Heart left ventricle (tissue), 16 donors: ENCODE measurements at regions not wholly inside any gene's neighbourhood (a gene's known extent, or its start where the extent isn't known, plus 50 kb on each side); places are given as distances from the start of the nearest gene placed in this dataset.

Experiments
- ATAC-seq, 4 donors: fragments of 200-7000 bp; cut with Tn5 transposase; one replicate each; pipeline ENCODE4 v1.9.1; 2020 to 2022; ENCODE audit warnings: moderate library complexity in 4 of 4, mild to moderate bottlenecking in 3 of 4, moderate number of reproducible peaks in 1 of 4
- DNase-seq, 5 donors: peaks; one replicate each; pipeline ENCODE4 v3.0.0-alpha.2; 2020
- H3K27ac ChIP-seq, 12 donors: fragments of 200-600 bp; sonication (generic) in 4 of 12; one replicate each; pipeline versions ENCODE4 v1.5.0 to v1.8.0; 2016 to 2022; ENCODE audit warnings: mild to moderate bottlenecking in 2 of 12
- H3K27me3 ChIP-seq, 9 donors: fragments of 200-600 bp; sonication (generic) in 2 of 9; one replicate each; pipeline versions ENCODE4 v1.5.1 to v1.8.0; 2016 to 2022; ENCODE audit warnings: mild to moderate bottlenecking in 3 of 9
- H3K36me3 ChIP-seq, 9 donors: fragments of 200-600 bp; sonication (generic) in 2 of 9; one replicate each; pipeline versions ENCODE4 v1.5.0 to v1.8.0; 2018 to 2022; ENCODE audit warnings: mild to moderate bottlenecking in 2 of 9
- H3K4me1 ChIP-seq, 12 donors: fragments of 200-600 bp; sonication (generic) in 4 of 12; one replicate each; pipeline versions ENCODE4 v1.5.0 to v1.8.0; 2016 to 2022; ENCODE audit warnings: mild to moderate bottlenecking in 3 of 12
- H3K4me3 ChIP-seq, 12 donors: fragments of 200-600 bp; sonication (generic) in 4 of 12; one replicate each; pipeline versions ENCODE4 v1.5.0 to v1.8.0; 2017 to 2022; ENCODE audit warnings: mild to moderate bottlenecking in 9 of 12, moderate library complexity in 4 of 12
- H3K9me3 ChIP-seq, 12 donors: fragments of 200-600 bp; sonication (generic) in 4 of 12; one replicate each; pipeline versions ENCODE4 v1.5.0 to v1.8.0; 2016 to 2022; ENCODE audit warnings: mild to moderate bottlenecking in 1 of 12
- POLR2A ChIP-seq, 2 donors: fragments of 450-650 bp; IDR thresholded peaks; one replicate each; pipeline ENCODE4 v1.6.1; 2017; ENCODE audit warnings: antibody characterized with exemption in 2 of 2, mild to moderate bottlenecking in 2 of 2, moderate library complexity in 2 of 2
- WGBS, 4 donors: extraction: QIAGEN DNeasy Blood & Tissue Kit in 2 of 4; methylation state at CpG; one replicate each; pipeline versions ENCODE4 v1.1.5 to v1.1.7; 2013 to 2018; 5-methylcytosine and 5-hydroxymethylcytosine counted together
- intact Hi-C, 10 donors: fragments of 100-400 bp; cut with DNase I; formaldehyde crosslinking; loops; one replicate each; pipeline versions ENCODE4 v1.11.1 to v1.14.2; 2022
- TF ChIP-seq, protein P1 (sequence below), 12 donors: fragments of 200-600 bp; sonication (generic) in 4 of 12; IDR thresholded peaks; one replicate each; pipeline versions ENCODE4 v1.5.0 to v1.8.0; 2018 to 2022; ENCODE audit warnings: antibody characterized with exemption in 12 of 12, mild to moderate bottlenecking in 5 of 12
- donor health status: ischemic (EF 13 %, LVEDD 7.1; RV severe dilation, severe dysfunction).
- donor health status: healthy with polysubstance abuse.
- donor health status: DM: no; HTN: yes; CAD: no.
- donor health status: DM: no; HTN: no; CAD: no.
- donor health status: ischemic (EF 25% LVEDD 6.9; RV normal size, moderate dysfunction).
- donor health status: ischemic (EF 25% LVEDD 5.7; RV mildly dilated, moderate dysfunction).
- donor health status: healthy.
- donor health status: DM: yes; HTN: yes; CAD: no.
- donor health status: ischemic (EF 35%, LVEDD 5.7; RV mildly dilated, moderate dysfunction).
- donor health status: nonischemic (EF 11% LVEDD 7.7; RV severe dilation, severe dysfunction).
- donor health status: DM: yes; HTN: yes; CAD: no.
- donor health status: PGD.
- donor health status: ischemic (EF 29% LVEDD 5.4; RV normal size, mild dysfunction).
- donor health status: nonischemic (EF 23%, LVEDD 6.1; RV moderate dilation, normal function).

DNA sequence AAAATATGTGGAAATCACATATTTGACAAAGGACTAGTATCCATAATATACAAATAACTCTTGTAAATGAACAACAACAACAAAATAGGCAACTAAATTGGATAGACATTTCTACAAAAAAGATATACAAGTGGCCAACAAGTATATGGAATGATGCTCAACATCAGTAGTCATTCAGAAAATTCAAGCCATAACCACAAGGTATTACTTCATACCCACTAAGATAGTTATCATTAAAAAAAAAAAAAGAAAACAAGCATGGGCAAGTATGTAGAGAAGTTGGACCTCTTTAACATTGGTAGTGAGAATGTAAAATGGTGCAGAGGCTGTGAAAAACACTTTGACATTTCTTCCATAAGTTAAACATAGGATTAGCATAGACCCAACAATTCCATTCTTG lies 80.8 kb downstream of the CYP26A1 start:
- intact Hi-C loops, result no loop called here
- peaks cover 0 to 36% (median 6%) of the 10 kb centered on the region in 12 donors for H3K9me3 ChIP-seq

DNA sequence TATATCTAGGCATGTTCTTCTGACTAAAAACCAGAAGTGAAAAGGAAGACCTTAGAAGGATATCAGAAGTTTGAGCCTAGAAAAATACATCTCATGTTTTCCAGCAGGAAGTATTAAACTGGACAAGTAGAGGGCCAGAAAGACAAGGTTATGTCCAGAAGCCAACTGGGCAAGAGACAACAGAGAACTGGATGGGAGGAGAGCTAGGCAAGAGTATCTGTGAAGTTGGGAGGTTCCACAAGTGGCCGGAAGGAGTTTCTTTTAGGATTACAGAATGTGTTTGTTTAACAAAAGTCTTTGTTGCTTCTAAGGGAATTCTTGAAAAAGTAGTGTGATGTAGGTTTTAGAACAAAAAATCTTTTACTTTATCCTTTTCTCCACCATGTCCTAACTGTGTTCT lies 86.4 kb downstream of the CYP26A1 start:
- H3K27me3 ChIP-seq, result peaks cover 0 to 2% (median 0%) of the 10 kb centered on the region in 9 donors
- H3K4me1 ChIP-seq, result peaks cover 0 to 6% (median 0%) of the 10 kb centered on the region in 12 donors
- intact Hi-C loops, result no loop called here
- no peak overlapping the region for H3K4me3 ChIP-seq
- DNase-seq, result no peak
- H3K9me3 ChIP-seq, result peaks cover 0 to 20% (median 0%) of the 10 kb centered on the region in 12 donors
- H3K27ac ChIP-seq, result peak overlapping the region in 2 of 12 donors; percentile 46 to 70
- TF ChIP-seq, protein P1, sequence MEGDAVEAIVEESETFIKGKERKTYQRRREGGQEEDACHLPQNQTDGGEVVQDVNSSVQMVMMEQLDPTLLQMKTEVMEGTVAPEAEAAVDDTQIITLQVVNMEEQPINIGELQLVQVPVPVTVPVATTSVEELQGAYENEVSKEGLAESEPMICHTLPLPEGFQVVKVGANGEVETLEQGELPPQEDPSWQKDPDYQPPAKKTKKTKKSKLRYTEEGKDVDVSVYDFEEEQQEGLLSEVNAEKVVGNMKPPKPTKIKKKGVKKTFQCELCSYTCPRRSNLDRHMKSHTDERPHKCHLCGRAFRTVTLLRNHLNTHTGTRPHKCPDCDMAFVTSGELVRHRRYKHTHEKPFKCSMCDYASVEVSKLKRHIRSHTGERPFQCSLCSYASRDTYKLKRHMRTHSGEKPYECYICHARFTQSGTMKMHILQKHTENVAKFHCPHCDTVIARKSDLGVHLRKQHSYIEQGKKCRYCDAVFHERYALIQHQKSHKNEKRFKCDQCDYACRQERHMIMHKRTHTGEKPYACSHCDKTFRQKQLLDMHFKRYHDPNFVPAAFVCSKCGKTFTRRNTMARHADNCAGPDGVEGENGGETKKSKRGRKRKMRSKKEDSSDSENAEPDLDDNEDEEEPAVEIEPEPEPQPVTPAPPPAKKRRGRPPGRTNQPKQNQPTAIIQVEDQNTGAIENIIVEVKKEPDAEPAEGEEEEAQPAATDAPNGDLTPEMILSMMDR (IDR thresholded peaks at IDR 0.05), result no peak
- TF ChIP-seq POLR2A (IDR thresholded peaks at IDR 0.05), result no peak
- H3K36me3 ChIP-seq, result no peaks in the 10 kb centered on the region
- no peak for ATAC-seq
- 76 to 90% (median 82%) methylated on average over 1 of the region's 1 CpG for WGBS, 4 donors

More for the DNA sequence above, 80.8 kb downstream of the CYP26A1 start:
- no peak overlapping the region for H3K27ac ChIP-seq
- no peaks in the 10 kb centered on the region for H3K4me1 ChIP-seq
- H3K4me3 ChIP-seq, result no peak overlapping the region
- no peaks in the 10 kb centered on the region for H3K27me3 ChIP-seq
- ATAC-seq (no peak), DNase-seq (no peak)
- TF ChIP-seq, protein P1 (IDR thresholded peaks at IDR 0.05), result no peak
- no peak for TF ChIP-seq POLR2A (IDR thresholded peaks at IDR 0.05)
- H3K36me3 ChIP-seq, result no peaks in the 10 kb centered on the region

DNA sequence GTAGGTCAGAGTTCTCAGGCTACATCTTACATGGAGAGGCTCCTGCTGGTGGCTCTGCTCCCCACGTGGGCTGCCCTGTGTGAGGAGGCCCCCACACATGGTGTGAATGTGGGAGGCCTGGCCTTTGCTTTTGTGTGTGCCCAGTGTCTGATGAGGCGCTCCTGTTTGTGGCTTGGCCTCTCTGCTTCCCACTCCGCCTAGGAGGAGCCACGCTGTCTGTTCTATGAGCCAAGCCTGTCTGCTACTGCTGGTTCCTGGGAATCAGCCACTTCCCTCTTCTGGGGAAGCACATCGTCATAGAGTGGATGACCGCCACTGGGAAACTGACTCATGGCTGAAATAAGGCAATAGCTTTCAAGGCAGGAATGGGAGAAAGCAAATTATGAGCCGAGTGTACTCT lies 87.1 kb downstream of the CYP26A1 start:
- peak; percentile 32 to 92 (median 63) for ATAC-seq
- DNase-seq, result peak; percentile 8 to 59 (median 31)
- TF ChIP-seq POLR2A (IDR thresholded peaks at IDR 0.05), result no peak
- TF ChIP-seq, protein P1 (IDR thresholded peaks at IDR 0.05), result peak in 1 of 12 donors; percentile 4
- Histone ChIP-seq H3K27me3 (peaks cover 0 to 4% (median 0%) of the 10 kb centered on the region in 9 donors), H3K9me3 (peaks cover 0 to 15% (median 0%) of the 10 kb centered on the region in 12 donors), H3K4me1 (peaks cover 0 to 6% (median 0%) of the 10 kb centered on the region in 12 donors), H3K27ac (peak overlapping the region in 3 of 12 donors; percentile 22 to 70 (median 46)), H3K4me3 (no peak overlapping the region), H3K36me3 (no peaks in the 10 kb centered on the region)
- intact Hi-C loops, result no loop called here
- WGBS, 4 donors, result 68 to 80% (median 71%) methylated on average over 7 of the region's 7 CpGs

DNA sequence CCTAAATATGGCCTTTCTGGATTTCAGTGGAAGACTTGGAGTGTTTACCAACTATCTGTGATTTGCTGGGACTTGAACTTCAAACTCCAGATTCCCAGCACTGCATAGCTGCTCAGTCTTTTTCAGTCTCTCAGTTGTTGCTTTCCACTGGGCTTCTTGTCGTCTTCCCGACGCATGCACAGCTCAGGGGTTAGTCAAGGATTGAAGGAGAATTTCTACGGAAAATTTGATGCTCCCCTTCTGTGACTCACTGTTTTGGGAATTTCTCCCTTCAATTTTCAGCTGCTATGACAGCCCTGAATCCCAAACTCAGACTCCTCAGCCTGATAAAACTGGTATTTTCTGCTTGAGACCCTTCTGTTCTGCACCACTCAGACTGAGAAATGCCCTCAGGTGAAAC lies 91.7 kb downstream of the CYP26A1 start:
- TF ChIP-seq, protein P1 (IDR thresholded peaks at IDR 0.05), result no peak
- no peak for TF ChIP-seq POLR2A (IDR thresholded peaks at IDR 0.05)
- DNase-seq, result no peak
- 65 to 78% (median 68%) methylated on average over 4 of the region's 4 CpGs for WGBS, 4 donors

More for the DNA sequence above, 91.7 kb downstream of the CYP26A1 start:
- Histone ChIP-seq H3K27me3 (peaks cover 0 to 6% (median 0%) of the 10 kb centered on the region in 9 donors), H3K27ac (no peak overlapping the region), H3K36me3 (no peaks in the 10 kb centered on the region), H3K4me3 (no peak overlapping the region), H3K9me3 (peaks cover 0 to 8% (median 0%) of the 10 kb centered on the region in 12 donors), H3K4me1 (peaks cover 0 to 4% (median 0%) of the 10 kb centered on the region in 12 donors)
- intact Hi-C loops, result no loop called here
- ATAC-seq, result no peak
